ENCODE measurements at regions not wholly inside any gene's neighbourhood (a gene's known extent, or its start where the extent isn't known, plus 50 kb on each side); places are given as distances from the start of the nearest gene placed in this dataset.
"Not testable (repeated sequence)": the region's sequence is repeated elsewhere in the genome, so short reads cannot be mapped to it uniquely, and the experiment has no call there.

DNA sequence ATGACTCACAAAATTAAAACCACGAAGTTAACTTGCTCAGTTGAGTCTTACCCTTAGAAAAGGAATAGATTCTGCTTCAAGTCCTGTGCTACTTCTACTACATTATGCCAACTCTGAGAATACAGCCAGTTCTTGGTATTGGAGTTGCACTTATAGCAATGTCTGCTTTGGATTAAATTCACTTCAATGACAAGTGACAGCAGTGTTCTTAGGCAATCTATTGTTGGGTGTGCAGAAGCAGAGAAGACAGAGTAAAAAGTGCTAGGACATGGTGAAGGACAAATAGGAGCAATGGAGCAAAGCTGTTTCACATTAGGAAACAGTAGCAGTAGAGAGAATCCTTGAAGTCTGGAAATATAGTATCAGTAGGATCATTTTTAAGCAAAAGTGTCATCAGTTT is 713.1 kb downstream of the SI start:
- no peak for DNase-seq

DNA sequence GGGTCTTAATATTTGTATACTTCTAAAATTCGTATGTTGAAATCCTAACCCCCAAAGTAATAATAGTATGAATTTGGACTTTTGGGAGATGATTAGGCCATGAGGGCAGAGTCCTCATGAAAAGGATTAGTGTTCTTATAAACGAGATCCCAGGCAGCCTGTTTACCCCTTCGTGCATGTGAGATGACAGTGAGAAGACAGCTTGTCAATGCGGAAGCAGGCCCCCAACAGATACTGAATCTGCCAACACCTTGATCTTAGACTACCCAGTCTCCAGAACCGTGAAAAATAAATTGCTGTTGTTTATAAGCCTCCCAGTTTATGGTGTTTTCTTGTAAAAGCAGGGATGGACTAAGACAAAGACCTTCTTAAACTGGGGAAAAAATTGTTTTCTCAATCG is 714.2 kb downstream of the SI start:
- DNase-seq = no peak

DNA sequence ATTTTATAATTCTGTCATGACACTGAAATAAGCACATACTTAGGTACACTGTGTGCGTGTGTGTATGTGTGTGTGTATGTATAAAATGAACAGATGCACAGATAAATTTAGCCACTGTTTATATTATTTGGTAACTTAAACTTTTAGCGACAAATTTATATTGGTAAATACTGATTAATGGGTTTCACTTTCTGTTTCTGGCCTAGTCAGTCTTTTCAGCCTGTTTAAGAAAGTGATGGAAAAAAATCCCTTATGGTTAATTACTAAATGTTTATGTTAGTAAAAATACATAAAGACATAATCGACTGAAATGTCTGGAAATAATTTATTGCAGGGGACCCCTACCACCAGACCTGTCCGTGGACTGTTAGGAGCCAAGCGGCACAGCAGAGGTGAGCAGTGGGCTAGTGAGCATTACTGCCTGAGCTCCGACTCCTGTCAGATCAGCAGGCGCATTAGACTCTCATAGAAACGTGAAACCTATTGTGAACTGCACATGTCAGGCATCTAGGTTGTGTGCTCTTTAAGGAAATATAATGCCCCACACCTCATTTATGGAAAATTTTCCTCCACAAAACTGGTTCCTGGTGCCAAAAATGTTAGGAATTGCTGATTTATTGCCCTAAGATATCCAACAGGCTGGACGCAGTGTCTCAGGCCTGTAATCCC is 717.4 kb downstream of the SI start:
- no peak for DNase-seq

DNA sequence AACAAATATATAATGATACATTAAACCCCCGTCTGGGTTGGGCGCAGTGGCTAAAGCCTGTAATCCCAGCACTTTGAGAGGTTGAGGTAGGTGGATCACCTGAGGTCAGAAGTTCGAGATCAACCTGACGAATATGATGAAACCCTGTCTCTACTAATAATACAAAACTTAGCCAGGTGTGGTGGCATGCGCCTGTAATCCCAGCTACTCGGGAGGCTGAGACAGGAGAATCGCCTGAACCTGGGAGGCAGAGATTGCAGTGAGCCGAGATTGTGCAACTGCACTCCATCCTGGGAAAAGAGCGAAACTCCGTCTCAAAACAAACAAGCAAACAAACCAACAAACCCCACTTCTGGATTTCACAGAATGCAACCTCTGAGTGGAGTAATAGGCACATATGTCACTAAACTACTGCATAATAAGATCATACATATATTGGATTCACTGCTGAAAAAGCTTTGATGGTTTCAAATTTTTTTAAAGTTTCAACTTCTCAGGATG is 718.2 kb downstream of the SI start:
- DNase-seq = no peak

DNA sequence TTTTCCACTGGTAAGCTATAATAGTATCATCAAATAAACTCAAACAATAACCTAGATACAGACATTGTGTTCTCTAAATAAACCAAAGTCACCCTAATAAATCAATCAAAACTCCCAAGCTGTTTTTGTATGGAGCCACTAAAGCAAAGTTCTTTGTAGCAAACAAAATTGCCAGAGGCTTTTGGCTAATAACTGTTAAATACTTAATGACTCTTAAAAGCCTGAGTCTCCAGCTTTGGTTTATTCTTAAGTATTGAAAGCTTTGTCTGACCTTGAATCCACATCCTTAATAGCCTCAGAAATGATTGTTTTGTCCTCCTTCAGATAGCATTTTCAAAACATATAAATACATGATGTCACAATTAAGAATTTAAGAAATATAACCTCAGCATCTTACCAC is 725.3 kb downstream of the SI start:
- DNase-seq = no peak

DNA sequence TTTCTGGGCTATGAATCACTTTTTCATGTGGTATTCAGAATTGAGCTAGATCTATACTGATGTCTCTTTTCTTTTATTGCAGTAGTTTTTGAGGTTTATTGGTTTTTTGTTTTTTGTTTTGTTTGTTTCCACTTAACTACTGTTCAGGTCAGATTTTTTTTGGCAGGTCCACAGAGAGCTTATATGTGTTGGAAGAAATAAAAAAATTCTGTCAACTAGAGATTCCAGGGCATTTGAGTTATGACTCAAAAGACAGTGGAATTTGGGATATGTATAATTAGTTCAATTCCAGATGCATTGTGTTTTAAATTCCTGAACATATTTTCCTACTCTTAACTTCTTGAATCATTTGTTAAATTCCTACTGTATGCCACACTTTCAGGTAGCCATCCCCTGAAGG is 727.2 kb downstream of the SI start:
- no peak for DNase-seq

DNA sequence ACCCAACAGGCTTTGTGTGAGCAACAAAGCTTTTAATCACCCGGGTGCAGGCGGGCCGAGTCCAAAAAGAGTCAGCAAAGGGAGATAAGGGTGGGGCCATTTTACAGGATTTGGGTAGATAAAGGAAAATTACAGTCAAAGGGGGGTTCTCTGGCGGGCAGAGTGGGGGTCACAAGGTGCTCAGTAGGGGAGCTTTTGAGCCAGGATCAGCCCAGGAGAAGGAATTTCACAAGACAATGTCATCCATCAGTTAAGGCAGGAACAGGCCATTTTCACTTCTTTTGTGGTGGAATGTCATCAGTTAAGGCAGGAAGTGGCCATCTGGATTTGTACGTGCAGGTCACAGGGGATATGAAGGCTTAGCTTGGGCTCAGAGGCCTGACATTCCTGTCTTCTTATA is 736.1 kb downstream of the SI start:
- not testable (repeated sequence) for DNase-seq

DNA sequence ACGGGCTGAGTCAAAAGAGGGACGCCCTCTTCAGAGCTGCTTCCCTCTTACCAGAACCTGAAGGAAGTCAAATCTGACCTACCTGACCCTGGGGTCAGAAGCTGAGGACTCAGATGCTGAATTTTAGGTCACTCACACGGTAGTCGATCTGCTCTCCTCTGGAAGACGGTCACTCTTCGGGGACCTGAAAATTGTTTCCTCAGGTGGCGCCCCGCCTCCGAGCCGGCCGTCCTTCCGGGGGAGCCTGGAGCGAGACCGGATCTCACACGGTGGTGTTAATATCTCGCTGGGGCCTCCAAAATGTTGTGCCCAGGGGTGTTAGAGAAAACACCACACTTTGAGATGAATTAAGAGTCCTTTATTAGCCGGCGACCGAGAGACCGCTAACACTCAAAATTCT is 737.2 kb downstream of the SI start:
- no peak for DNase-seq

DNA sequence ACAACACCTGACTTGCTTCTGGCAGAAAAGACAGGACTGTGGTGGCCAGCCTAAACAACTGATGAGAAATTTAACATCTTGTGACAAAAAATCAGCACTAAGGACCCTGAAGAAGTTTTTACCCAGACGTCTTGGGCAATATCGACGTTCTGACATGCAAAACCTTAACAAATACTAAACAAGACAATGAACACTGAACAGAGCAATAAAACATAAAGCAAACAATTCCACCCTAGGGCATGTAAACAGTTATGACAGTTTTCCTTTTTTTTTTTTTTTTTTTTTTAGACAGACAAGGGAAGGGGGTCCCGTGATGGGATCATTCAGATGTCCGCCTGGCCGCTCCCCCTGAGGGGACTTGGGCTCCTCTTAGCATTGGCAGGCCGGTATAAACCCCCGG is 738.0 kb downstream of the SI start:
- no peak for DNase-seq

DNA sequence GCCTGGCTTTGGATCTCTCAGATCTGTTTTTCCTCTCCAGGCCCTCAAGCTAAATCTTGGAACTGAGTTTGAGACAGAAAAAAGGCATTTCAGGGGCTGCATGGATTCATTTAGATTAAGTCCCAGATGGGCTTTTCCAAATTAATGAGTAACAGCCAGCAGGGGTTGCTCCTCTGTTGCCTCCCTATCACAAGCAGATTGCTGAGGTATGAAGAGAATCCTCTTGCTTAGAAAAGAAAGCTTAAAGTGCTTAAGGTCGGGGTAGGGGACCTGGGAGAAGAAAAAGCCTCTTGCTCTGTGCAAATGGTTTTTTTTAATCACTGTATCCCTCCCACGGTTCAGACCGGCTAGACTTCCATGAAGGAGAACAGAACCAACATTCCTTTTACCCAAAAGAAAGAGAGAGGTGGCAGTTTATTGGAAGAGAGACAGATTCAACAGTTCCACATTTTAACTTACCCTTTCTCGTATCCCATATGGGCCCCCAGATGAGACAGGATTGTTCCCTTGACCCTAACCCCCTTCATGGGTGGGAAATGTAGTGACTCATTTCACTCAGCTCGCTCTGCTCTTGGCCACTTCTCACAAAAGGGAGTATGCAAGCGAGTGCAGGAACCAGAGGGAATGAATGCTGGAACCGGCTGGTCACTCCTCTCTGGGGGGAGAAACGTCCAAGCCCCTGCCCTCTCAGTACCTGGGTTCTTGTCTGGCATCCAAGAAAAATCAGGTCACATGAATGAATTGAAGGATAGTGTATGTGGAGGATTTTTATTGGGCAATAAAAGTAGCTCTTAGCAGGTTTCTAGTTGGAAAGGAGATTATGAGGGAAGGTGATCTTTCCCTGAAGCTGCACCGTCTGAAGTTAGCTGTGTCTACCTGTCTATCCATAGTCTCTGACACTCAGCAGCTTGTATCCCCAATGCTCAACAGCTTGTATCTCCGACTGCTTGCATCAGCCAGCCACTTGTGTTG is 745.2 kb downstream of the SI start:
- no peak for DNase-seq

DNA sequence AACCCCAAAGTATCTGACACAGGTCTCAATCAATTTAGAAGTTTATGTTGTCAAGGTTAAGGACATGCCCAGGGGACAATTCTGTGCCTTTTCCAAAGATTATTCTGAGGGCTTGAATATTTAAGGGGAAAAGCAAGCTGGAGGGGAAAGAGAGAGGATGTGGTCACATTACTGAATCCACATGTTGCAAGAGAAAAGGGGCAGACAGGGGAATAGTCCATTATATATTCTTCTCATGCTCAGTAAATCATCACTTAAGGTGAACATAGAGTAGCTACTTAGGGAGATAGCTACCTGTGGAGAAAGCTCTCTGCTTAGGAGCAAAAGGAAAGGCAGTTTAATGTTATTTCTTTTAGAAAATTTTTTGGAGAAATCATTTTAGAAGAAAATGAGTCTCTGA is 751.6 kb downstream of the SI start:
- DNase-seq = no peak

DNA sequence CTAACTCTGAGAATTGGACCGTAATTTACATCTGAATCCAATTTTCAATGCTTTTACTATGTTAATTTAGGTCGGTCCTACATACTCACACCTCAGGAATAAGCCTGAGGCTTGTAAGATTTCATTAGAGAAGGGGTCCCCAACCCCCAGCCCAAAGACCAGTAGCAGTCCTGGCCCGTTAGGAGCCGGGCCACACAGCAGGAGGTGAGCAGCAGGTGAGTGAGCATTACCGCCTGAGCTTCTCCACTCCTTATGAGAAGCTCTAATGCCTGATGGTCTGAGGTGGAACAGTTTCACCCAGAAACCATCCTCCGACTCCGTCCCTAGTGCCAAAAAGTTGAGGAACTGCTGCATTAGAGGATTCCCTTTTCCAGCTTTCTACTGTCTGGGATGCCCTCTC is 757.3 kb downstream of the SI start:
- DNase-seq = no peak

DNA sequence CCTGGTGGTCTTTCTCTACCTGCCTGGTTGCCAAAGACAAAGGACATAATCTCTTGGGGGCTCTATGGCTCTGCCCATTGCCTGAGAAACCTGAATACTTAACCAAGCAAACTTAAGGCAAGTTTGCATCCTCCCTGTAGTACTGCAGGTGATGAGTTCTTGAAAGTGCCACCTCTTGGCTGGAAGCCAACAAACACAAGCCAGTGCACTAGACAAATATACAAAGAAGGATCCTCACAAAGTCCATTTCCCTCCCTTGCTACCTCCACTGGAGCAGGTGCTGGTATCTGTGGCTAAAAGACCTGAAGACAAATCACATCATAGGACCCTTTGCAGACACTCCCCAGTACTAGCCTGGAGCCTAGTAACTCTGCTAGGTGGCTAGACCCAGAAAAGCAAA is 772.3 kb downstream of the SI start:
- DNase-seq = no peak

DNA sequence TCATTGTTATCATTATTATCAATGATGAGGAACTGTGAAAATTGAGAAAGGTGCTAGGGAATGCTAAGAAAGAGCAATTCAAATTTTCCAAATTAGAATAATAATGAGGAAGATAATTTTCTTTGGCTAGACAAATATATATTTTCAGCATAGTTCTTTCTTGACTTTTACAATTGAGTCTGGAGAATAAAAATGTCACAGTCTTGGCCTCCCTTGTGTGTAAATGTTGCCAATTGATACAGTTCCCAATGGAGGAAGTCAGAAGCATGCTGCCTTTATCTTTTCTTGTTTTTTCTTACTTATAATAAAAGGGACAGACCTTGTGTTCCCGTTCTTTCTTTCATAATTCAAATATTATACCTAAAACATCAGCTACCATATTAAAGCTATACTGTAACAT is 774.4 kb downstream of the SI start:
- no peak for DNase-seq

DNA sequence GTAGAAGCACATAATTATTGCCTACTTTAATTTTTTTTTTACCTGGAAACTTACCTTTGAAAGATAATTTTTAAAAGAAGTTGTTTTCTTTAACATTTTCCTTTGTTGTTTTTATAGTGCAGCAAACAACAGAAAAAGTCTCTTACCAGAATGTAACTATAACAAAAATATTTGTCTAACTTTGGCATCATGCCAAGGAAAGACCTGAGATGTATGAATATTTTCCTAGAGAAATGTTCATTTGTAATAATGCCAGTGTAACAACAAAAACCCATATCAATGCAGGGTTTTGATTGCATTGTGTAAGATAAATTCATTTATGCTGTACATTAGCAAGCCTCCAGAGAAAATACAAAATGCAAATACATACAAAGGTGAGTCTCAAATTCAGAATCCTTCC is 775.7 kb downstream of the SI start:
- DNase-seq = no peak

DNA sequence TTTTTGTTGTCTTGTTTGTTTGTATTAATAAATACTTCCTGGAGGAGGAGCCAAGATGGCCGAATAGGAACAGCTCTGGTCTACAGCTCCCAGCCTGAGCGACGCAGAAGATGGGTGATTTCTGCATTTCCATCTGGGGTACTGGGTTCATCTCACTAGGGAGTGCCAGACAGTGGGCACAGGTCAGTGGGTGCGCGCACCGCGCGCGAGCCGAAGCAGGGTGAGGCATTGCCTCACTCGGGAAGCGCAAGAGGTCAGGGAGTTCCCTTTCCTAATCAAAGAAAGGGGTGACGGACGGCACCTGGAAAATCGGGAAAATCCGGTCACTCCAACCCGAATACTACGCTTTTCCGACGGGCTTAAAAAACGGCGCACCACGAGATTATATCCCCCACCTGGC is 786.8 kb downstream of the SI start:
- DNase-seq = not testable (repeated sequence)

DNA sequence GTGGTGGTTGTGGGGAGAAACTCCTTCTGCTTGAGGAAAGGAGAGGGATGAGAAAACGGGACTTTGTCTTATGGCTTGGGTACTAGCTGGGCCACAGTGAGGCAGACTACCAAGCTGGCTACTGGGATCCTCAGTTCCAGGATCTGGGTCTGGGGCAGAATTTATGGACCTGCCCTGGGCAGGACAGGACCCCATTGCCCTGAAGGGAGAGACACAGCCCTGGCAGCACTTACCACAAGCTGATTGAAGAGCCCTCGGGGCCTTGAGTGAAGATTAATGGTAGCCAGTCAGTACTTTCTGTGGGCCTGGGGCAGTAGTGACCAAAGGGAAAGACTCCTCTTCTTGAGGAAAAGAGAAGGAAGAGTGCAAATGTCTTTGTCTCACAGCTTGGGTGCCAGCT is 799.7 kb downstream of the SI start:
- no peak for DNase-seq

DNA sequence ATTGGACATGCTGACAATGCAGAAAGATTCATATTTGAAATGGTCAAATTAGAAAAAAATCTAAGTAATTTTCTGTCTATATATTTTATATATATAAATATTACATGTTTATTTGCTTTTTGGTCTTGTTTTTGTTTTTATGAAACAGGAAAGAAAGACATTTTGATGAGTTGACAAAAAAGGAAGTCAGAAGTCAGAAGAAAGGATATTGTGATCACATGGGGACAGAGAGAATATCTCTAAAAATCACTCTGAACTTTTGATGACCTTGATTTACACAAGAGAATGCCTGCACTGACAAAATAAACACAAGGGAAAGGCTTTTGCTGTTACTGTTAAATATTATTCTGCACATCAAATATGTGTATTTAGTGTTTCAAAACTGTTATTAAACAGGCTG is 811.2 kb downstream of the SI start:
- no peak for DNase-seq

DNA sequence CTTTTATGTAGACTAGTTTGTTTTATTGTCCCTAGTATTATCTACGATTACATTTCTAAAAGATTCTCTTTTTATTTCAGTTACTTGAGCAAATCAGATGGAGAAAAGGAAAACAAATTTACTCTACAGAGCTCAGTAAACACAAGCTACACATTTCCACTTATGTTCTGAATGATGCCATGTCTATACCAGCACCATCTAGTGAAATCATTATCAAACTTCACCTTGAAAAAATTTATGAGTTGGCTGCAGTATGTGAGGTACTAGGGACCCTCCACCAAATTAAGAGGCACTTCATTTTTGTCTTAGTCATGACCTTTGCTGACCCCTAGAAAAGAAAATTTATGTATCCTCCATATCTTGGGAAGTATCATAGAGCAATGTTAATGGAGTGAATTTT is 827.4 kb downstream of the SI start:
- DNase-seq = no peak

DNA sequence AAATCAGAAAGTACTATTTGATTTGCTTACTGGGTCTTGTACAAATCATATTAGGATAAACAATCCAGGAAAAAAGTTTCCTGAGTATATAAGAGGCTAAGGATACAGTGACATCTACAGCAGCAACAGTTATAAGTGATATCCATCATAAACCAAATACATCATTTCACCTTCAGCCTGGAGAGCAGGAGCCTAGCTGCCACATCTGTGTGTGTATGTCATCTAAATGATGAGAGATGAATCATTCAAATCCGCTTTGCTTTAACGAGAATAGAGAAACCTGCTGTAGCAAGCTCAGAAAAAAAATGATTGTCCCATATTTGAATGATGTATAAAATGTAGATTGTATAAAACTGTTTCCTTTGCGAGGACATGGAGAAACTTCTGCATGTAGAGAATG is 841.4 kb downstream of the SI start:
- DNase-seq = no peak

DNA sequence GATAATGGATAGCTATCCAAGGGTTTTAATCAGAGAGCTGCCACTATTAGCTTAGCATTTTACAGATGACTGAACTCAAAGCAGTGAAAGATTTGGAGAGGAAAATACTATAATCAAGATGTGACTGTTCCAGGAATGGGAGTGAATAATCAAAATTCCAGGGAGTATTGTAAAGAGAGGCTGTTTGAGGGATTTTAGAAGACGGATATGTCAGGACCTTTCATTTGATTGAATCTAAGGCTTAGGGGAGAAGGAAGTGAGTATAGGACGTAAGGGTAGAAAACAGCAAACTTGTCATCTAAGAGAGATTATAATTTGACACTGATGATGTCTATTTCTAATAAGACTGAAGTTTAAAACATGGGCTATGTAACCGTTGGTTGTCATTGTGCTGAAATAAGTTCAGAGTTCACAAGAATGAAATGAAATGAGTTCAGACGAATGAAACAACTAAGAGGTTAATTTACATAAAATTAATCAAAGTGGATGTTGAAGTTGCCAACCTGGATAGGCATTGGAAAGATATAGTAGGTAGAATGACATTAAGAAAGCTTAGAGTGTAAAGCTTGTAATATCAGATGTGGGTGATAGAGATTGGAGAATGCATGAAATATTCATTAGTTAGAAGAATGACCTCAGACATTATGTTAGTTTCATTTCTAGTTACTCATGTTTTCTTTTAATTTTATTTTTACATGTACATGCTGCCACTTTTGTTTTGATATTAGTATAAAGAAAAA is 842.8 kb downstream of the SI start:
- DNase-seq = no peak

DNA sequence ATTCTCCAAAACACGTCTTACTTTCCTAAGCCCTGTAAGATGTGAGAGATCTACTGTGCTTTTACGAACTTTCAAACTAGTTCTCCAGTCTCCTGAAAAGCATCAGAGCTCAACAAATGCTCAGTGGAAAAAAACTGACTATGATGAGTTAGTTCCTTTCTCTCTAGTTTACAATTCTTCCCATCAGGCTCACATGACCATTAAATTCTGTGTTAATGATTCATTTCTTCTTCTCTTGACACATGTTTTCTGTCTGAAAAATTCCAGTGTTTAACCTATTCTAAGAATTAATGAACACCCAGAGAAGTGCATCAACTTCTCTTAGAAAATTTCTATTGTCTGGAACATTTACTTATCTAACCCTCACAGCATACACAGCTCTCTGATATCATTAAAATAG is 844.3 kb downstream of the SI start:
- DNase-seq = no peak

DNA sequence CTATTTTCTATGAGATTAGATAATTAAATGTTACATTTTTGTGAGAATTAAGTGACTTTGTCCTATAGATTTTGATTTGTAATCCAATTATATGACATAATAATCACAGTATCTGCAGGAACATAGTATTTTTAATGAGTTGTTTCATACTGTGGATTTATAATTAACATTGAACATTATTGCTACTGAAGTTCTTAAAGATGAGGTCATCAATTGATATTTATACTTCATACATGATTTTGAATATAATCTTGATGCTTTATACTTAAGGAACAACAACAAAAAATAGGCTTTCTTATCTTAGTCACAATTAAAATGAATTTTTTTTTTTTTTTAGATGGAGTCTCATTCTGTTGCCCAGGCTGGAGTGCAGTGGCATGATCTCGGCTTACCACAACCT is 846.6 kb downstream of the SI start:
- DNase-seq = no peak
